Right ventricle myocardium inferior (tissue), 1 donor: ENCODE measurements at regions not wholly inside any gene's neighbourhood (a gene's known extent, or its start where the extent isn't known, plus 50 kb on each side); places are given as distances from the start of the nearest gene placed in this dataset.

Experiments
- ATAC-seq: fragments of 200-7000 bp; cut with Tn5 transposase; one replicate; pipeline ENCODE4 v1.9.1; 2020; ENCODE audit warnings: mild to moderate bottlenecking, moderate library complexity
- DNase-seq: peaks from one replicate; pipeline ENCODE4 v3.0.0; 2021; ENCODE audit errors: missing footprints
- intact Hi-C: fragments of 100-400 bp; cut with DNase I; formaldehyde crosslinking; loops from one replicate; pipeline ENCODE4 v1.11.0; 2022
- donor health status: DM: no; HTN: yes; CAD: no; lungs with severe emphysema.

GRCh38 chr6:21496196-21496595 lies 97.4 kb upstream of the SOX4 start:
- DNase-seq (no peak), ATAC-seq (no peak)
- intact Hi-C loops: no loop called here

GRCh38 chr6:21496706-21497105 lies 96.8 kb upstream of the SOX4 start:
- DNase-seq (no peak), ATAC-seq (no peak)
- intact Hi-C loops: no loop called here

- DNase-seq (no peak), ATAC-seq (no peak)
- intact Hi-C loops: no loop called here
Measured at GRCh38 chr6:21500314-21501020, 93.1 kb upstream of the SOX4 start.

GRCh38 chr6:21501021-21501354 lies 92.6 kb upstream of the SOX4 start:
- DNase-seq (no peak), ATAC-seq (no peak)
- intact Hi-C loops: no loop called here

GRCh38 chr6:21501815-21502214 lies 91.7 kb upstream of the SOX4 start:
- intact Hi-C loops: no loop called here
- DNase-seq (no peak), ATAC-seq (no peak)

- no peak for ATAC-seq
- intact Hi-C loops: no loop called here
- DNase-seq: no peak
Measured at GRCh38 chr6:21502682-21503081, 90.9 kb upstream of the SOX4 start.

GRCh38 chr6:21504790-21505189 lies 88.8 kb upstream of the SOX4 start:
- ATAC-seq (no peak), DNase-seq (no peak)
- intact Hi-C loops: no loop called here

GRCh38 chr6:21505574-21505990 lies 88.0 kb upstream of the SOX4 start:
- intact Hi-C loops: no loop called here

GRCh38 chr6:21506126-21506525 lies 87.4 kb upstream of the SOX4 start:
- intact Hi-C loops: no loop called here
- no peak for ATAC-seq
- no peak for DNase-seq

More at GRCh38 chr6:21505574-21505990, 88.0 kb upstream of the SOX4 start:
- DNase-seq (no peak), ATAC-seq (no peak)

GRCh38 chr6:21507811-21508210 lies 85.7 kb upstream of the SOX4 start:
- DNase-seq (no peak), ATAC-seq (no peak)
- intact Hi-C loops: no loop called here

GRCh38 chr6:21508753-21509152 lies 84.8 kb upstream of the SOX4 start:
- intact Hi-C loops: no loop called here
- DNase-seq: no peak

GRCh38 chr6:21511891-21512550 lies 81.5 kb upstream of the SOX4 start:
- no peak for ATAC-seq
- intact Hi-C loops: no loop called here
- no peak for DNase-seq

More at GRCh38 chr6:21508753-21509152, 84.8 kb upstream of the SOX4 start:
- ATAC-seq: no peak

GRCh38 chr6:21514288-21514687 lies 79.3 kb upstream of the SOX4 start:
- ATAC-seq (no peak), DNase-seq (no peak)
- intact Hi-C loops: no loop called here

GRCh38 chr6:21518317-21518716 lies 75.2 kb upstream of the SOX4 start:
- DNase-seq (no peak), ATAC-seq (no peak)
- intact Hi-C loops: no loop called here

GRCh38 chr6:21519642-21520041 lies 73.9 kb upstream of the SOX4 start:
- DNase-seq: no peak
- ATAC-seq: no peak
- intact Hi-C loops: no loop called here

- intact Hi-C loops: no loop called here
- ATAC-seq: no peak
- DNase-seq: no peak
Measured at GRCh38 chr6:21521276-21521675, 72.3 kb upstream of the SOX4 start.

GRCh38 chr6:21522143-21522747 lies 71.3 kb upstream of the SOX4 start:
- intact Hi-C loops: no loop called here
- DNase-seq: no peak
- ATAC-seq: no peak

GRCh38 chr6:21522797-21523456 lies 70.6 kb upstream of the SOX4 start:
- DNase-seq (no peak), ATAC-seq (no peak)
- intact Hi-C loops: no loop called here

GRCh38 chr6:21523652-21524051 lies 69.9 kb upstream of the SOX4 start:
- DNase-seq: no peak
- intact Hi-C loops: no loop called here
- no peak for ATAC-seq

- DNase-seq (no peak), ATAC-seq (no peak)
- intact Hi-C loops: no loop called here
Measured at GRCh38 chr6:21524201-21524600, 69.3 kb upstream of the SOX4 start.
